ENCODE measurements at regions not wholly inside any gene's neighbourhood (a gene's known extent, or its start where the extent isn't known, plus 50 kb on each side); places are given as distances from the start of the nearest gene placed in this dataset.
"Not testable (repeated sequence)": the region's sequence is repeated elsewhere in the genome, so short reads cannot be mapped to it uniquely, and the experiment has no call there.

- DNase-seq = not testable (repeated sequence)
Measured at GRCh38 chr1:29549728-29550118, 313.4 kb downstream of the PTPRU start.

GRCh38 chr1:29549001-29549400 lies 312.7 kb downstream of the PTPRU start:
- DNase-seq = no peak

- DNase-seq = no peak
Measured at GRCh38 chr1:29548091-29548490, 311.8 kb downstream of the PTPRU start.

GRCh38 chr1:29547300-29547699 lies 311.0 kb downstream of the PTPRU start:
- DNase-seq = no peak

GRCh38 chr1:29546496-29546895 lies 310.2 kb downstream of the PTPRU start:
- no peak for DNase-seq

GRCh38 chr1:29544406-29544805 lies 308.1 kb downstream of the PTPRU start:
- DNase-seq = no peak

GRCh38 chr1:29543586-29543985 lies 307.3 kb downstream of the PTPRU start:
- no peak for DNase-seq

GRCh38 chr1:29542548-29542947 lies 306.2 kb downstream of the PTPRU start:
- DNase-seq = no peak

GRCh38 chr1:29541631-29542030 lies 305.3 kb downstream of the PTPRU start:
- no peak for DNase-seq

GRCh38 chr1:29540801-29541357 lies 304.6 kb downstream of the PTPRU start:
- no peak for DNase-seq

- no peak for DNase-seq
Measured at GRCh38 chr1:29539971-29540370, 303.6 kb downstream of the PTPRU start.

- no peak for DNase-seq
Measured at GRCh38 chr1:29538586-29538985, 302.3 kb downstream of the PTPRU start.

GRCh38 chr1:29532751-29533150 lies 296.4 kb downstream of the PTPRU start:
- DNase-seq = peak in 1 of 2 experiments; percentile 1

- DNase-seq = no peak
Measured at GRCh38 chr1:29532285-29532684, 296.0 kb downstream of the PTPRU start.

GRCh38 chr1:29531596-29531995 lies 295.3 kb downstream of the PTPRU start:
- no peak for DNase-seq

- DNase-seq = no peak
Measured at GRCh38 chr1:29529677-29530278, 293.5 kb downstream of the PTPRU start.

- no peak for DNase-seq
Measured at GRCh38 chr1:29527314-29528004, 291.1 kb downstream of the PTPRU start.

GRCh38 chr1:29525941-29526340 lies 289.6 kb downstream of the PTPRU start:
- DNase-seq = no peak

- no peak for DNase-seq
Measured at GRCh38 chr1:29524285-29525065, 288.2 kb downstream of the PTPRU start.

GRCh38 chr1:29523576-29523975 lies 287.3 kb downstream of the PTPRU start:
- no peak for DNase-seq

GRCh38 chr1:29523136-29523535 lies 286.8 kb downstream of the PTPRU start:
- no peak for DNase-seq

GRCh38 chr1:29521811-29522580 lies 285.7 kb downstream of the PTPRU start:
- DNase-seq = no peak

GRCh38 chr1:29521438-29521715 lies 285.1 kb downstream of the PTPRU start:
- DNase-seq = no peak

Measured in activated T-cell treated with anti-CD3 and anti-CD28 coated beads, Interleukin-2, amount 50 U/mL, for 48 hours (primary cell).